GM23338 (cell line): ENCODE measurements at regions not wholly inside any gene's neighbourhood (a gene's known extent, or its start where the extent isn't known, plus 50 kb on each side); places are given as distances from the start of the nearest gene placed in this dataset.

Source experiments
- CREB1 ChIP-seq: fragments of 250-450 bp; sonication (Bioruptor Pico); IDR thresholded peaks from 2 replicates; pipeline ENCODE4 v1.5.0; 2020; ENCODE audit warnings: low read depth, mild to moderate bottlenecking, moderate library complexity
- CTCF ChIP-seq, 2 experiments: fragments of 200-600 bp in 1 of 2; sonication (generic) in 1 of 2; conservative IDR thresholded peaks; 2 replicates each; pipeline versions ENCODE4 v1.5.1 to v1.6.1; 2016 to 2017; ENCODE audit warnings: antibody characterized with exemption in 2 of 2, low read depth in 2 of 2, mild to moderate bottlenecking in 2 of 2, moderate library complexity in 1 of 2
- ETS1 ChIP-seq: IDR thresholded peaks from 2 replicates; pipeline ENCODE4 v1.6.1; 2016; ENCODE audit warnings: antibody characterized with exemption
- EZH2 ChIP-seq: fragments of 200-600 bp; sonication (generic); IDR thresholded peaks from one replicate; pipeline ENCODE4 v1.8.0; 2017; ENCODE audit warnings: antibody characterized with exemption, mild to moderate bottlenecking, low read depth; ENCODE audit not compliant: unreplicated experiment
- EZH2phosphoT487 ChIP-seq: fragments of 200-600 bp; sonication (generic); IDR thresholded peaks from one replicate; pipeline ENCODE4 v1.8.1; 2018; ENCODE audit warnings: antibody characterized with exemption; ENCODE audit not compliant: unreplicated experiment
- JUNB ChIP-seq: IDR thresholded peaks from one replicate; pipeline ENCODE4 v1.6.1; 2016; ENCODE audit warnings: antibody characterized with exemption; ENCODE audit not compliant: unreplicated experiment
- NANOG ChIP-seq: IDR thresholded peaks from 2 replicates; pipeline ENCODE4 v1.6.1; 2016; ENCODE audit warnings: antibody characterized with exemption, borderline replicate concordance
- POLR2AphosphoS5 ChIP-seq: IDR thresholded peaks from 2 replicates; pipeline ENCODE4 v1.6.1; 2016; ENCODE audit warnings: antibody characterized with exemption, low read depth
- REST ChIP-seq: IDR thresholded peaks from one replicate; pipeline ENCODE4 v1.6.1; 2018; ENCODE audit warnings: antibody characterized with exemption; ENCODE audit not compliant: unreplicated experiment
- STAT1 ChIP-seq: IDR thresholded peaks from one replicate; pipeline ENCODE4 v1.6.1; 2016; ENCODE audit warnings: antibody characterized with exemption; ENCODE audit not compliant: unreplicated experiment
- ZNF331 ChIP-seq: fragments of 250-450 bp; sonication (Bioruptor Pico); IDR thresholded peaks from 2 replicates; pipeline ENCODE4 v1.5.0; 2020; ENCODE audit warnings: low read depth, mild to moderate bottlenecking, moderate library complexity
- ZNF462 ChIP-seq: fragments of 250-450 bp; sonication (Bioruptor Pico); IDR thresholded peaks from 2 replicates; pipeline ENCODE4 v1.5.0; 2020; ENCODE audit warnings: mild to moderate bottlenecking, moderate library complexity

GRCh38 chr9:23926368-23926767 is 100.3 kb upstream of the ELAVL2 start (continued):
- TF ChIP-seq ZNF462 (CRISPR knock-in tag) (no peak), REST (no peak), POLR2AphosphoS5 (no peak), CTCF (conservative IDR thresholded peaks at IDR 0.05; ENCODE audit: low read depth in 2 of 2) (no peak), CREB1 (CRISPR knock-in tag) (no peak), EZH2phosphoT487 (no peak), NANOG (no peak), STAT1 (no peak), ETS1 (no peak), JUNB (no peak), EZH2 (no peak), ZNF331 (CRISPR knock-in tag) (no peak)
